Inferior parietal cortex (tissue), 1 donor: ENCODE measurements at regions not wholly inside any gene's neighbourhood (a gene's known extent, or its start where the extent isn't known, plus 50 kb on each side); places are given as distances from the start of the nearest gene placed in this dataset.
"Not testable (repeated sequence)": the region's sequence is repeated elsewhere in the genome, so short reads cannot be mapped to it uniquely, and the experiment has no call there.

ENCODE experiments used
- DNase-seq: peaks from one replicate; pipeline ENCODE4 v3.0.0-alpha.2; 2016; ENCODE audit errors: extremely low spot score

- no peak for DNase-seq
Measured at GRCh38 chr1:229885568-229886495, 181.2 kb upstream of the GALNT2 start.

DNA sequence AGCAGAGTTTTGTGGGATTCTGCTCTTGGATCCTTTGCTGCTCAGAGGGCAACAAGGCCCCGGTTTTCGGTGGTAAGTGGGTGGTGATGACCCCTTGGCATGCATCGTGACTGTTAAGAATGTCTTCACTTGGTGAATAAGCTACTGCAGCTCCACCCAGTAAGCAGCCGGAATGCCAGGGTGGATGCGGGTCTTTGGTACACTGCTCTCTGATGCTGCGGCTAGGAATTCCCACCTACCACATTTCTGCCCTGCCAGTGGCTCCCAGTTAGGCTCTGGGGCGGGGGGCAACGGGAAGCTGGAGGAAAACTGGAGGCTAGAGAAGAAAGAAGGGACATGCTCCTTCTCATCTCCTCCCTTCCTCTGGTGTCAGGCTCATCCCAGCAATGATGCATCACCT is 180.4 kb upstream of the GALNT2 start:
- DNase-seq, result no peak

DNA sequence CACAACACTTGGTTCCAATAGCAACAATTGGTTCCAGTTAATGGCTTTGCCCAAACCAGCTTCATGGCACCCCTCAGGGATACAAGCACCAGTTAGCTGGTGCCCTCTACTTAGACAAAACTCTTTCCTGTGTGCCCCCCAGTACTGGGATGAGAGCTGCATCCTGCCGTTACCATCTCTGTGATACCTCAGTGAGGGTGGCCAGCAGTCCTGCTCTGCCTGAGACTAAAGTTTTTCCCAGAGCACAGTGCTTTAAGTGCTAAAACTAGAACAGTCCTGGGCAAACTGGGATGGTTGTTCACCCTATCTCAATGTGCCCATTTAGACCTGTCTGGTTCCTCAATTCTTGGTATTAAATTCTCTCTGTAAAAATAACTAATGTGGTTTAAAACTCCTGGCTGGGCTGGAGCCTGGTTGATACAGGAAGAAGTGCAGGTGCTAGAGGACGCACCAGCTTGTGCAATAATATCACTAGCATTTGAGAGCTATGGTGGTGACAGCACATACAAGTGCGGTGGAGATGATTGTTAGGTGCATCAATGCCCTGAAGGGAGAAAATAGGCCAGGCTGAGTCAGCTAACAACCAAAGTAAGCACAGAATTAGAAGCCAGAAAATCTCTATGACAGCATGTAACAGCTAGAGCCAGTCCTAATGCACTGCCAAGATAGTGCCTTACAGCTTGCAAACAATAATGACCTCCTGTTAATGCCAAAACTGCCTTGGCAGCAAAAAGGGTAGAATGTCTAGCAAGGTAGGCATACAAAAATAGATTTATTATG is 179.8 kb upstream of the GALNT2 start:
- no peak for DNase-seq

DNA sequence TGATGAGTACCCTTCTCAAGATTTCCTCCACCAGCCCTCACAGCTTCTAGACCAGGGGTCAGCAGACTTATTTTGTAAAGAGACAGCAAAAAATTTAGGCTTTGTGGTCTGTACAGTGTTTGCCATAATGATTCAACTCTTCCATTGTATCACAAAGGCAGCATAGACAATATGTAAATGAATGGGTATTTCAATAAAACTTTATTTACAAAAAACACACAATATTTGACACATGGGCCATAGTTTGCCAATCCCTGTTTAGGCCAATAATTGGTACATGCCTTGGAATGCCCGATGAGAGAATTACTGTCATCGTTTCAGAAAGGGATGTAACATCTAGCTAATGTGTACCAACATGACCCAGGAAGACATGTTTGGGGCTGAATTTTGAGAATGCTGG is 178.9 kb upstream of the GALNT2 start:
- no peak for DNase-seq

DNA sequence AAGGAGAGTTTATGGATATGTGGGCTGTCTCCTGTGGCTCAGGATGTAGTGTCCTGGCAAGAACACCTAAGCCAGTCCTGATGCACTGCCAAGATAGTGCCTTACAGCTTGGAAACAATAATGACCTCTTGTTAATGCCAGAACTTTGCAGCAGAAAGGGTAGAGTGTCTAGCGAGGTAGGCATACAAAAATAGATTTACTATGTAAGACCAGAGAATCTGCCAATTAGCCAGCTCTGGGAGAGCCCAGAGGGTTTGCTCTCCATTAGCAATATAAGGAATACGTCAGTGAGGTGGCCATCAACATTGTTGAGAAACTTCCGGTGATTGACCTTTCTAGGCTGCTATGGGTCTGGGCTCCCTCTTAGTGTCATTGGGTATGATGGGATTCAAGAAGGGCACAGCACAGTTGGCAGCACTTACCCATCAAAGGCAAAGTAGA is 178.5 kb upstream of the GALNT2 start:
- DNase-seq, result no peak

DNA sequence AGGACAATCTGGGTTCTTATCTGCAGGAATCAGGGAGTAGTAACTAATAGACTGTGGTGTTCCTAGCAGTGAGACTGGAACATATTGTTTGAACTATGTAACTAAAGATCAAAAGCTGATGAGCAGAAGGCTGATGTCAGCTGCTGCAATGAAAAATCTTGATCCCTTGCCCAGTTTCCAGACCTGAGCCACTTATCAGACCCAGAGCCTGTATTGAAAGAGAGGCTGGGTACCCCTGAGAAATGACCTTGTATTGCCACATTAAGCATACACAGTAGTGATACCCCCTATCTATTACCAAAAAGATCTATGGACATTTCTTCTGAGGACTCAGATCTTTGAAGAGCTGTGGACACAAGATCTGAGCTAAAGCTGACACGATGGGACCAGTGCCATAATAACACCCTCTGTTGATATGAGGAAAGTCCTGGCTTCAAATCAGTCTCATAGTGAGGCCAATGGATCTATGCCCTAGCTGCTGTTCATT is 178.0 kb upstream of the GALNT2 start:
- DNase-seq, result no peak

DNA sequence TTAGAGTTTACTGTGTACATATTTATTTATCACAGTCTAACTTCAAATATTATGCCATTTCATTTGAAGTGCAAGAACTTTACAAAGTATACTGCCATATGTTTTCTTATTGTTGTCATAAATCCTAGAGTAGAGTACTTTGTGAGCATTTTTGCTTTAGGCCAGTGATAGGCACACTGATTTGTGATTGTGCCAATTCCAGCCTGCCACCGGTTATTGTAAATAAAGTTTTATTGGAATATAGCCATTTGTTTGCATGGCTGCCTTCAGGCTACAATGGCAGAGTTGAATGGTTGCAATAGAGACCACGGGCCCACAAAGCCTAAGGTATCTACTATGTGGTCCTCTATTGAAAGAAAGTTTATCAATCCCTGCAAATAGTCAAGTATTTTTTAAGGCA is 175.8 kb upstream of the GALNT2 start:
- DNase-seq, result no peak

DNA sequence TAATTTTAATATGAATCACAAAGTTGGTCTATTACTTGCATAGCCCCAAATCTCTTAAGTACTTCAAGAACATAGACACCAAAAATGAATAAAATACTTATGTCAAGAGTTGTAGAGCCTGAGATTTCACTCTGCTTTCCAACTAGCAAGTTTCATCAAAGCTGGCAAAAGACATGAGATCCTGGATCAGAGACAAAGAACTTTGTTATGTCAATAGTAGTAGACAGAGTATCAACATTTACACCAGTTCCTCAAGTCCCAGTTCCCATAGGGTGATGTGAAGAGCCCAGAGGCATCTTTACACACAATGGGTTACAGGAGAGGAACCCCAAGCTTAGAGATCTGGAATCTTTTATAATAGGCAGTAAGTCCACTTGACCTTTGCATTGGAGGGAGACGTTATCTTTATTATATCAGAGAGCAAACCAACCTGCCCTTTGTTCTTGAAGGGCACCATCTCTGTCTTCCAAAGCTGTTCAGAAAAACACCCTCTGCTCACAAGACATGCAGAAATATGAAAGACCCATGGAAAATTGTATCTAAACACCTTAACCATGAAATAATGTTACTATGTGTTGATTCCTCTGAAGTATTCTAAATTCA is 174.4 kb upstream of the GALNT2 start:
- DNase-seq, result no peak

- DNase-seq, result no peak
Measured at GRCh38 chr1:229893762-229894444, 173.1 kb upstream of the GALNT2 start.

DNA sequence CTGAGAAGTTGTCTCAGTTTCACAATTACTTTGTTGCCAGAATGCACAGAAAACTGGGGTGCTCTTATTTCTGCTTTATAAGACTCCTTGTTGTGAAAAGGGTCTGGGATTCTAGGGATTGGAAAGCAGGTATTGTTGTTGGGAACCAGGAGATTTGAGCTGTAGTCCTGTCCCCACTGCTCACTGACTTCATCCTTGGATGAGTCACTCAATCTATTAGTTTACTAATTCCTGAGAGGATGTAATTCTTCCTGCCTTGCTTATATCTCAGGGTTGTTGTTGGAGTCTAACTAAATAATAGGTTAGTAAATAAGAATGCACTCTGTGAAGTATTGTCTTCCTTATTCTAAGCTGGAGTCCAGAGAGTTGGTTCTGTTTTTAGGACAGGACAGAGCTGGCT is 172.5 kb upstream of the GALNT2 start:
- no peak for DNase-seq

- DNase-seq, result no peak
Measured at GRCh38 chr1:229895605-229896004, 171.4 kb upstream of the GALNT2 start.

DNA sequence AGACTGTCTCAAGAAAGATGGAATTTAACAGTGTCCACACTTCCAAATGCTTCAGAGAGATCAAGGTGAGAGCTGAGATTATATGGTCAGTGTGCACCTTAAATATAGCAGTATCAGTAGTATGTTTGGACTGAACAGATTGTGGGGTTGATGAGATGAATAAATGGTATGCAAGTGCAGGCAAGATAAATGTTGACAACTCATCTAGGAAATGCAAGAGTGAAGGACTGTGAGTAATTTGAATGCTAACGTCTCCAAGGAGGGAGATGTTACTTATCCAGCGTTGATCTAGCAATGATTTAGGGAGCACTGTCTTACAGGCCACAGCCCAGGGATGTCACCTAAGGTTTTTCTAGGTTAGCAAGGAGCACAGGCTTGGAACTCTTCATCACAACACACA is 170.7 kb upstream of the GALNT2 start:
- no peak for DNase-seq

DNA sequence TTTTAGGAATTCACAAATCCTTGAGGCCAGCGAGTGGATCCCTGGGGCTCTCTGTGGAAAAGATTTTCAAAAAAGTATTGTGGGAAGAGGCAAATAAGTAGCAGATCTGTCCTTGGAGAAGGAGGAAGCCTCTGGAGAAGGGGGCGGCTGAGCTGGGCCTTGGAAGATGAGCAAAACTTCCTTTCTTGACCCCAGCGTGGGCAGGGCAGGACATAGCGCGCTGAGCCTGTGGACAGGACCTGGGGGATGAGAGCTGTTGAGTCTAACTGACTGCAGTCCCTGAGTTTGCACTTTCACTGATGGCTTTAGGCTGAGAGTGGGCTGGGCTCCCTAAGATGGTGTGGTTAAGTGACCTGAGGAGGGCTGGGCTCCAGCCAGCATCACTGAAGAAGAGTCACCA is 170.2 kb upstream of the GALNT2 start:
- no peak for DNase-seq

GRCh38 chr1:229897501-229897900 is 169.5 kb upstream of the GALNT2 start:
- peak; percentile 22 for DNase-seq

- DNase-seq, result no peak
Measured at GRCh38 chr1:229900220-229900619, 166.8 kb upstream of the GALNT2 start.

- no peak for DNase-seq
Measured at GRCh38 chr1:229905031-229905545, 161.9 kb upstream of the GALNT2 start.

- no peak for DNase-seq
Measured at GRCh38 chr1:229905652-229906051, 161.4 kb upstream of the GALNT2 start.

DNA sequence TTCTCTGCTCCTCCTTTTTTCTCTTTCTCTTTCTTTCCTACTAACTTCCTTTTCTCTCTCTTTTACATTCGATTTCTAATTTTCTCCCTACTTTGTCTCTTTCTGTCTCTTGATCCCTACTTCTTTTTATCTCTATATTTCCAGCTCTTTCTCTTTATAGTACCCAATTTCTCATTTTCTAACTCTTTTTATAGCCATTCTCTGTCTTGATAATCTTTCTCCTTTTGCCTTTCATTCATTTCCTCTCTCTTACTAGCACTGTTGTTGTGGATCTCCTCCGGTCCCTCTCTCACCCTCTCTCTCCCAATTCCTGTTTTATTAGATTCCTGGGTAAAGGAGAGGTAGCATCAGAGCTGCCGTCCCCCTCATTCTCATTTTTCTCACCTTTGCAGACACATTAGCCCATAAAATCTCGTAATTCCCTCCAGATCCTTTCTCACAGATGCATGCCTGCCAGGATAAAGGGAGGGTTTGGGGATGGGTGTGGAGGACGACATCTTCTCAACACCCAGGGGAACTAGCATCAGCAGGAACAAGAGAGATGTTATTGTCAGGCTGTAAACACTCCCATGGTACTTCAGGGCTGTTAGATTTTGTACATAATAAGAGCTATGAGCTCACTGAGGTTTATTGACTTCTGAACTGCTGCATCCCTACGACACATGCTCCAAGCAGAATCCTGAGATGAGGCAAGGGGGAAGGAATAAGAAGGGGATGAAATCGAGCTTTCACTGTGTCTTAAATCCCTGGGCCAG is 159.0 kb upstream of the GALNT2 start:
- DNase-seq, result no peak

DNA sequence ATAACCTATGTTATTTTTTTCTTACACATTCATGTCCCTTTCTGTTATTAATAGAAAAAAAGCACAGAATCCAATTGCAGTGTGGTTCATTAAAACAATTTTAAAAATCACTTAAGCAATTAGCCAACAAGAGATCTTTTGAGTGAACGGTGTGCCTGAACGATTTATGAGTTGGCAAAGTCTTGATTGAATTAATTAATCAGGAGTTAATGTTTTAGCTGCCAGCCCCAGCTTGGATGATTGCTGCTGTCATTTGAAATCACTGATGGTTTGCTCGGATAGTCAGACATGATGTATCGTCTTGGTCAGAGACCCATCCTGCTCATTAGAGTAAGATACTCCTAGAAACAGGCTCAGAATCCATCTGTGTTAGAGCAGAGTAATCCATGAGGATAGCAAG is 158.3 kb upstream of the GALNT2 start:
- no peak for DNase-seq

- DNase-seq, result no peak
Measured at GRCh38 chr1:229913489-229913888, 153.5 kb upstream of the GALNT2 start.

DNA sequence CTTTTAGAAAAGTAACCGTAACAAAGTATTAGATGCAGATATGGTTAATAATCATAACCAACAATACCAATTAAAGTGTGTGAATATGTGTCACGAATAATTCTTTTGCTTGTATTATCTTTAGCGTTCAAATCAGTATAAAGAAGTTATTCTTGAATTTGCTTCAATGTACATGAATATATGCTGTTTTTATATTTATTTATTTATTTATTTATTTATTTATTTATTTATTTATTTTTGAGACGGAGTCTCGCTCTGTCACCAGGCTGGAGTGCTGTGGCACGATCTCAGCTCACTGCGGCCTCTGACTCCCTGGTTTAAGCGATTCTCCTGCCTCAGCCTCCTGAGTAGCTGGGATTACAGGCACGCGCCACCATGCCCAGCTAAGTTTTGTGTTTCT is 147.6 kb upstream of the GALNT2 start:
- not testable (repeated sequence) for DNase-seq
